Urinary bladder (tissue), 3 donors: ENCODE measurements at regions not wholly inside any gene's neighbourhood (a gene's known extent, or its start where the extent isn't known, plus 50 kb on each side); places are given as distances from the start of the nearest gene placed in this dataset.

ENCODE experiments used
- DNase-seq: peaks from one replicate; pipeline ENCODE4 v3.0.0-alpha.2; 2015; ENCODE audit errors: extremely low spot score
- H3K27ac ChIP-seq: one replicate; pipeline ENCODE4 v1.5.1; 2013; ENCODE audit warnings: low read depth, mild to moderate bottlenecking, moderate library complexity
- H3K36me3 ChIP-seq: one replicate; pipeline ENCODE4 v1.6.1; 2013; ENCODE audit warnings: mild to moderate bottlenecking, moderate library complexity; ENCODE audit not compliant: insufficient read depth
- H3K4me1 ChIP-seq: one replicate; pipeline ENCODE4 v1.6.1; 2013; ENCODE audit warnings: mild to moderate bottlenecking, moderate library complexity; ENCODE audit not compliant: insufficient read depth
- H3K4me3 ChIP-seq: one replicate; pipeline ENCODE4 v1.5.1; 2013; ENCODE audit warnings: low read depth, low read length
- WGBS: extraction: QIAGEN DNeasy Blood & Tissue Kit; methylation state at CpG from one replicate; pipeline ENCODE4 v1.1.7; 2013; 5-methylcytosine and 5-hydroxymethylcytosine counted together
- donor health status: healthy with polysubstance abuse.
- donor health status: healthy.

DNA sequence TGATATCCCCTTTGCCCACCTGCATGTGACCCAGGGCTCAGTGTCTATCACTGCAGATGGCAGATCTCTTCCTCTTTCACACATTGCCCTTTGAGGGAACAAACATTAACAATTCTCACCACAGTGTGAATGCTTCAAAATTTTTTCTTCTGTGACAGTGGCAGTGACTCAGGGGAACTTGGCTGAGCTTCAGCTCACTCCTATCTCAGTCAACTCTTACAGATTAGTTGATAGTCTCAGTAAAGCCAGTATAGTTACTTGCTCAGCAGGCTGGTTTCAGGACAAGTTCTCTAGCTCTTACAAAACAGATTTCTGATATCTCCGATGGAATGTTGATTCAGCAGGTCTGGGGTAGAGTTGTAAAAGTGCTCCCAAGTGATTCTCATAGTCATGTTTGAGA is 166.9 kb downstream of the DLEU7 start:
- WGBS = 40% methylated on average over 1 of the region's 1 CpG
- Histone ChIP-seq H3K4me3 (no peak overlapping the region), H3K4me1 (no peaks in the 10 kb centered on the region), H3K36me3 (no peaks in the 10 kb centered on the region), H3K27ac (no peak overlapping the region)
- DNase-seq = no peak

DNA sequence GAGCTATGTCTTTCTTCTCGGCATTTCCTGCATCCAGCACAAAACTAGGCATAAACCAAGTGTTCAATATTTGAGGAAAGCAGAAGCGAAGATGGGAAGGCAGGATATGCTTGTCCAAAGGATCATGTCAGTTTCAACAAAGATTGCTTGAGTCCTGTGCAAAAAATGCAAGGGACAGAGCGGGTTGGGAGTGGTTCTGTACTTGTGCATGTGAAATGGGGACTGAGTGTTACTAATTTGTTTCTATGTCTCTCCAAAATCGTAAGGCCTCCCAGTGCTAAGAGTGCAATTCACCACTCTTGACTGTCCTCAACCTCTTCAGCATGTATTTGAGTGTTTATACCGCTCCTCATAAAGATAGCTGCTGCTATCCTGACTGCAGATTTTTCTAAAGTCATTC is 166.2 kb downstream of the DLEU7 start:
- Histone ChIP-seq H3K4me1 (no peaks in the 10 kb centered on the region), H3K36me3 (no peaks in the 10 kb centered on the region), H3K27ac (no peak overlapping the region), H3K4me3 (no peak overlapping the region)
- WGBS = 85% methylated on average over 5 of the region's 5 CpGs
- DNase-seq = no peak

DNA sequence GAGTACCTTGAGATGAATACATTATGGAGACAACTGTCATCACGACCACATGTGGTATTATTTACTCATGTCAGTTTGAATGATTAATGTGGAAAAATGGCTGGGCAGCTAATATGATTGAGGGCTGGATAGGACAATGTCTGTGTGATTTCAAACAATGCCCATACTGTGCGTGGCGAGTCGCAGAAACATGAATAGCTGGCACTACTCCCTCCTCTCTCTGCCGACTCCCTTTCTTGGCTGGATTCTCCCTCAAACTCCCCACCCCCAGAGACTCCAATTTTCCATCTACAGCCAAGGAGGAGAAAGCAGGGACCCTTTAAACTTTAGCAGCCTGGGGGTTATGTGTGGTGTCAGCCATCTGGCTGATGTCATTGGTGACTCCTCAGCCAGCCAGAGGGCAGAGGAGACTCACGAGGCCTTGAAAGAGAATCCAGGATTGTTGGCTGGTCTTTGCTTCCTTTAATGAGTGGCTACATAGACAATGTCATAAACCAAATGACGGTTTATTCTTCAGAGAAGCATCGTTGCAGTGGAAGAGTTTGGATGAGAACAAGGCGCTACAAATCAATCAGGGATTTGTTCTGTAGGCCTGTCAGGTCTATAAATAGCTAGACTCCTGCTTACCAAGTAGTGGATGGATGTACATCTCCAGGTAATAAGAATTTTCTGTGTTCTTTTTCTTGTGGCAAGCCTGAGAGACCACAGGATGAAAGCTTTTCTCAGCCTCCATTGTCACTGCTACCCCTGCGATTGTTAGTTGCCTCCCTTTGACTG is 165.6 kb downstream of the DLEU7 start:
- no peak overlapping the region for H3K27ac ChIP-seq
- no peak for DNase-seq
- H3K36me3 ChIP-seq = no peaks in the 10 kb centered on the region
- WGBS = 71% methylated on average over 10 of the region's 10 CpGs
- H3K4me3 ChIP-seq = no peak overlapping the region
- no peaks in the 10 kb centered on the region for H3K4me1 ChIP-seq

DNA sequence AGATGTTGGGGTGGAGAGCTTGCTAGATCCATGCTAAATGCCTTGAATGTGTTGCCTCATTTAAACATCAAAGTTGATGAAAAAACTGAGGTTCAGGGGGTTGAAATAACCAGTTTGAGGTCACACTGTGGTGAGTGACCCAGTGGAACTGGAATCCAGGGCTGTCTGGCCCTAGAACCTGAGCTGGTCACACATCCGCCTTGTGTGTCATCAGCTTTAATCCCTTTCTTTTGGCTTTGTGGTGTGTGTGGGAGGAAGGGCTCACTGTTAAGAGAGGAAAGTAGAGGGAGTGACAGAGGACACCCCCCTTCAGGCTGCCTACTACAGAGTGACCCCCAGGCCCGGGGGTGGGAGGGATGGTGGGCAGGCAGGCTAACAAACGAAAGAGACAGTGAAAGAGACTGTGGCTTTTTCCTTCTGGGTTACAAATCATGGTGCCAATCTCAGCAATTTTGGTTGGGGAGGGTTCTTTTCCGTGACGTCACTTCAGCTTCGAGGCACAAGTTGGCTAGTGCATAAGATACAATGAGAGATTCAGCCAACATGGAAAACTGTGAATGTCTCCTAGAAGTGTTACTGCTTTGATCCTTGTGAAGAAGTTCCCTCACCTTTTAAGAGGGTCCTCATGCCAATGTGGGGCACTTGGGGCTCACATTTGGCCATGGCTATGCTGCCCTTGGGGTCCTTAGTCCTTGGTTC is 164.9 kb downstream of the DLEU7 start:
- no peak overlapping the region for H3K27ac ChIP-seq
- H3K4me3 ChIP-seq = no peak overlapping the region
- no peaks in the 10 kb centered on the region for H3K4me1 ChIP-seq
- no peaks in the 10 kb centered on the region for H3K36me3 ChIP-seq
- no peak for DNase-seq
- WGBS = 92% methylated on average over 6 of the region's 6 CpGs

DNA sequence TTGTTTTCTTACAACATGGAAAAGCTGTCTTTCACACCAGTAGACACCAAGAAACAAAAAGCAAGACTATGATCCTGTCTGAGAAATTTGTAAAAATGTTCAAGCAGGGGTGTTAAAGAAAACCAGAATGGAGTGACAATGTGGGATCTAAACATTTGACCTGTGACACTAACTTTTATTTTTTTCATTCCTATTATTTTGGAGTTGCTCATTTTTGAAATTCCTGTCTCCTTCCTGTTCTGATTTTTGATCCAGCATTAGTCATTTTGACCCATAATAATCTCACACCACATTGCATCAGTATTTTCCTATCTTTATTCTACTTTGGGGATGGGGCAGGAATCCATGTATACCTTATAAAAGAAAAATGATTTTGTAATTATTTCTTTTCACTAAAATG is 164.2 kb downstream of the DLEU7 start:
- Histone ChIP-seq H3K4me3 (no peak overlapping the region), H3K27ac (no peak overlapping the region), H3K4me1 (no peaks in the 10 kb centered on the region), H3K36me3 (no peaks in the 10 kb centered on the region)
- DNase-seq = no peak

DNA sequence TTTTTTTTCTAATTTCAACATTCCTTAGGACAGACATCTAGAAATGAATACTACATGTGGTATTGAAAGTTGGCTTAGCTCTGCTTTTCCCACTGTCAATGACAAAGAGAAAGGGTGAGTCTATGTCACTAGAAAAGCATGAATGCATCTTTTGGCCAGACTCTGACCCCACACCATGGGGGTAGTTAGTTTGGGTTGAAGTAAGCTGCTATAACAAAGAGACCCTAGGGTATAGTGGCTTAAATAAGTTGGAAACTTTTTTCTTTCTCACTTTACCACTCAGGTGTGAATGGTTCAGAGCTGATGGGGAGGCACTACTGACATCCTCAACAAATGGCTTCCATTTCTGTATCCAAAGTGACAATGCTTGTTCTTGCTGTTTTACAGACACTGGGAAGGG is 161.5 kb downstream of the DLEU7 start:
- no peak for DNase-seq
- H3K36me3 ChIP-seq = no peaks in the 10 kb centered on the region
- no peak overlapping the region for H3K4me3 ChIP-seq
- H3K4me1 ChIP-seq = no peaks in the 10 kb centered on the region
- H3K27ac ChIP-seq = no peak overlapping the region

DNA sequence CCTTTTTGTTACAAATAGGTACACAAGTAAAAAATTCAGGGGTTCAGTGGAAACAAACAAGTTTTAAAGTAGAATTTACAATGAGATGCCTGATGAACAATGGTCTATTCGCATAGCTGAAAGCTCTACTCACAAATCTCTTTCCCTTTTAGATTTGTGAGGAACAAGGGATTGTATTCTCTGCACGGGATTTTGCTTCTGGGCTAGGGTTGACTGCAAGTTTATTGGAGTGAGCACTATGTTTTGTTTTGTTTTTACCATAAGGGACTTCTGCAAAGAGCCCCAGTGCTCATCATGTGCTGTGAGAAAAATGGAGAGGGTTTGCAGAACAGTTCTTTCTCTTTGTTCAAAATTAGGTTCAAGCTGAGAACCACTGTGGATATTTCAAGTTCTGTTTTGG is 160.5 kb downstream of the DLEU7 start:
- H3K4me1 ChIP-seq = no peaks in the 10 kb centered on the region
- WGBS = 76% methylated on average over 2 of the region's 2 CpGs
- DNase-seq = no peak
- H3K27ac ChIP-seq = no peak overlapping the region
- H3K4me3 ChIP-seq = no peak overlapping the region
- no peaks in the 10 kb centered on the region for H3K36me3 ChIP-seq

DNA sequence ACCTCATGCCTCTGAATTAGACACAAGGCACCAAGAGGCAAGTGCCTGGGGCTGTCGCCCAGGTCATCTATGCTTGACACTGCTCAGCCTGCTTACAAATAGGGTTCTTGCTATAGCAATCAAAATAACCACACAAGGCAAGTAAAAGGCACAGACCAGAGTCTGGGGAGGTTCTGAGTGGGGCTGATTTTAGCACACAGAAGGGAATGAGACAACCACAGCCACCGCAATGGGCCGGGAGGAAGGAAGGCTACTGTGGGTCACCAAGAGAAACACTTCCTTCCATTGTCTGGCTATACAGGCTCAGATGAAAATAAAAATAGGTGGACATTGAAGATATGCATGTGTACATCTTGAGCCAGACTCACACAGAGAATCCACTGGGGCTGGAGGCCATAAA is 159.1 kb downstream of the DLEU7 start:
- Histone ChIP-seq H3K27ac (no peak overlapping the region), H3K36me3 (no peaks in the 10 kb centered on the region), H3K4me3 (no peak overlapping the region), H3K4me1 (no peaks in the 10 kb centered on the region)
- 80% methylated on average over 3 of the region's 3 CpGs for WGBS
- no peak for DNase-seq

DNA sequence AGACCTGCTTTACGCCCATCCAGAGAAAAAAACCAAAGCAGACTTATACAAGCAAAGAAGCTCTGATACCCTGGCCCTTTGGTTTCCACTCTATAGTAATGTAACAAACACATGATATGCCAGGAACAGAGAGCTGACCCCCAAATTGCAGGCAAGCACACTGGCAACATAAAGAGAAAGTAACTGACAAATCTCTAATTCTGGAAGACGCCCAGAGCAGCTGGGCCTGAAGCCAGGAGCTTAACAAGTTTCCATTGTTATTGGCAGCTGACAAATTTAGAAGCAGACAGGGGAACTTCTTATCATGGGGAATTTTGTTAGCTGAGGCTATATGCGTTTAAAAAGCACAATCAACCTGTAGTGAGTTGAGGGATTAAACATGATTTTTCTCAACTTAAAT is 158.0 kb downstream of the DLEU7 start:
- Histone ChIP-seq H3K4me1 (no peaks in the 10 kb centered on the region), H3K36me3 (no peaks in the 10 kb centered on the region), H3K4me3 (no peak overlapping the region), H3K27ac (no peak overlapping the region)
- 48% methylated on average over 3 of the region's 3 CpGs for WGBS
- no peak for DNase-seq

DNA sequence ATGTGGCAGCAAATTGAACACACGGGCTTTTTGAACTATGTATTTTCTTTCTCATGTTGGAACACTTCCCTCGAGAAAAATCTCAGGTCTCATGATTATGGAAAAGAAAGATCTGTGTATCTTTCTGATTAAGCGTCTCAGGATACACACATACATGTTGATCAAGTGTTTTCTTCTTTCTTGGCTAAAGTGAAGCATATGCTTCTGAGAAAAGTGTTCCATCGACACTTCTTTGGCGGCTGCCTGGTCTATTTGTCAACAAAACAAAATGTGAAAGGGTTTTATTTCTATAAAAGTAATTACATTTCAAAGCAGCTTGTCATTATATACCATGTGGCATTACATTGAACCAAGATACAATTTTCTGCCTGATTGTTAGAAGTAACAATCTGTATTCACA is 157.5 kb downstream of the DLEU7 start:
- H3K36me3 ChIP-seq = no peaks in the 10 kb centered on the region
- no peak for DNase-seq
- H3K27ac ChIP-seq = no peak overlapping the region
- H3K4me3 ChIP-seq = no peak overlapping the region
- H3K4me1 ChIP-seq = no peaks in the 10 kb centered on the region
- WGBS = 73% methylated on average over 5 of the region's 5 CpGs

DNA sequence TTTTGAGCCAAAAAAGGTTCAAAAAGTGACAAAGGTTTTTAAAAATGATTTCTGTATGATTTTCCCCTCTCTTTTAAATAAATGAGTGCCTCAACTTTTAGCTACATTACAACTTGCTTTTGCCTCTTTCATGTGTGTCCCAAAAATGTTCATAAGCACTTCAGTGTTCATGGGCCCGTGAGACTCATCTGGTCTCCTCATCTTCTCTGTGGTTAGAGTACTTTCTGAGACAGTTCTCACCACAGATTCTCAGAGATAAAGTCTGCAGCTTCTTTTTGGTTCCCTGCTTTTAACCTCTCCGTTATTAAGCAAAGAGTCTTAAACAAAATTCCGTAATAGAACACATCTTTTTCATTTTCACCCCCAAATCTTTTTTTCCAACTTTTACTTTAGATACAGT is 156.9 kb downstream of the DLEU7 start:
- 90% methylated on average over 3 of the region's 3 CpGs for WGBS

DNA sequence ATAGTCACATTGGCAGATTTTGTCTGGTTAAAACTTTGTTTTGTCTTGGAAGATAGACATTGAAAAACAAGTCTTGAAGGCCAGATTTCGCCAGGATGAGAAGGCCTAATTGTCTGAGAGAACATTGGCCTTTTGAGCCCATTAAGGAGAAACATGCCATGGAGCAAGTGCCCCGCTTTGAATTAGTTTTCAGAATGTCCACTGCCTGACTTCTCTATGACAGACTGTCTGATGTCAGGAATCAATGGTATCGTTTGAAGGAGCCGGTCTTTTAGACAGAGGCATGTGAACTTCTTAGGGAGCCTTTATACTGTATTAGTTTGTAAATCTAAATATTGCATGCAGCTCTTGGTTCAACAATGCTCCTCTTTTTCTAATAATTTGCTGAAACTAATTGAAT is 155.9 kb downstream of the DLEU7 start:
- Histone ChIP-seq H3K27ac (no peak overlapping the region), H3K36me3 (no peaks in the 10 kb centered on the region), H3K4me1 (no peaks in the 10 kb centered on the region), H3K4me3 (no peak overlapping the region)
- no peak for DNase-seq
- 95% methylated on average over 4 of the region's 4 CpGs for whole genome bisulfite sequencing

More for the DNA sequence above, 156.9 kb downstream of the DLEU7 start:
- Histone ChIP-seq H3K4me3 (no peak overlapping the region), H3K4me1 (no peaks in the 10 kb centered on the region), H3K27ac (no peak overlapping the region), H3K36me3 (no peaks in the 10 kb centered on the region)
- no peak for DNase-seq

DNA sequence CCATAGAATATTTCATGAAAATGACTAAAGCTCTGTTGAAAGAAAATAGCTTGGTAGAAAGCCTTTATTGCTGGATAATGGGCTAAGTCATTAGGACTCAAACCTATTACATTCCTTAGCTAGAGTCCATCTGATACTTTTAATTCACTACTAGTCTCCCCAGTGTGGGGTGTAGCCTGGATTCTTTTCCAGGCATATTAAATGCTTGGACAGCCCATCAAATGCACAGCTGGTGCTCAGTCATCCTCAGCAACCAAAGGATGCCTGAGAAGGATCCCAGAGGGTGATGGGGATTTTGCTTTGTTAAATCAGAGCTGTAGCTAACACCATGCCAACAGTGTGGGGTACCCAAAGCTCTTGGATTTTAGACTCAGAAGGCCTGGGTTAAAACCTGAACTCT is 153.5 kb downstream of the DLEU7 start:
- Histone ChIP-seq H3K4me3 (no peak overlapping the region), H3K27ac (no peak overlapping the region), H3K36me3 (no peaks in the 10 kb centered on the region), H3K4me1 (peaks cover 1% of the 10 kb centered on the region)
- no peak for DNase-seq

DNA sequence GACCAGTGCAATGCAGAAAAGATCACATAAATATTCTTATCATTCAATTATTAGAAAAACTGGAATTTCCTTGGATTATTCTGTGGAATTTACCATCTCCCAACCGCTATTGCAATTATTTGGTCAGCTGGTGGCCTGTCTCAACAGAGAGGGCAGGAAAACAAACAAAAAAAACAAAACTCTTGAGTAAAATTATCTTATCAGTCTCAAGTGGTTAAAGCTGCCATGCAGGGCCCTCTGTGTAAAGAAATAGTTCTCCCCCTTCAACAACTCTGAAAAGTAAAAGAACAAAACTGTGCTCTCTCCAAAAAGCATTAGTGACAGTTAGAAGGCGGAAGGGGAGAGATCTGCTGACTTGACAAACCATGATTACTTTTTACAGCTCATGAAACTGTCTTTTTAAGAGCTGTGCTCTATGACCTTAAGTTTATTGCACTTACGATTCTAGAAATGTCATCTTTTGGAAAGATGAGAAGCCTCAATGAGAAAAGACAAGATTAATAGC is 152.3 kb downstream of the DLEU7 start:
- peaks cover 1% of the 10 kb centered on the region for H3K4me1 ChIP-seq
- no peak overlapping the region for H3K27ac ChIP-seq
- WGBS = 41% methylated on average over 3 of the region's 3 CpGs
- H3K36me3 ChIP-seq = no peaks in the 10 kb centered on the region
- H3K4me3 ChIP-seq = no peak overlapping the region
- DNase-seq = peak; percentile 45
